GM12891 (cell line): ENCODE measurements at regions not wholly inside any gene's neighbourhood (a gene's known extent, or its start where the extent isn't known, plus 50 kb on each side); places are given as distances from the start of the nearest gene placed in this dataset.

Experiments
- PAX5 ChIP-seq: IDR thresholded peaks from 2 replicates; pipeline ENCODE4 v1.6.1; 2011; ENCODE audit warnings: low read length, moderate library complexity, mild to moderate bottlenecking; ENCODE audit not compliant: insufficient read depth, severe bottlenecking
- POLR2A ChIP-seq: IDR thresholded peaks from 2 replicates; pipeline ENCODE4 v1.6.1; 2011; ENCODE audit warnings: low read depth, low read length, control low read depth
- POLR2AphosphoS5 ChIP-seq: IDR thresholded peaks from 2 replicates; pipeline ENCODE4 v1.6.1; 2011; ENCODE audit warnings: low read depth, low read length, control low read depth
- SPI1 ChIP-seq: IDR thresholded peaks from 2 replicates; pipeline ENCODE4 v1.6.1; 2011; ENCODE audit warnings: low read depth, low read length, control low read depth
- TAF1 ChIP-seq: IDR thresholded peaks from 2 replicates; pipeline ENCODE4 v1.6.1; 2011; ENCODE audit warnings: low read depth, low read length, control low read depth

DNA sequence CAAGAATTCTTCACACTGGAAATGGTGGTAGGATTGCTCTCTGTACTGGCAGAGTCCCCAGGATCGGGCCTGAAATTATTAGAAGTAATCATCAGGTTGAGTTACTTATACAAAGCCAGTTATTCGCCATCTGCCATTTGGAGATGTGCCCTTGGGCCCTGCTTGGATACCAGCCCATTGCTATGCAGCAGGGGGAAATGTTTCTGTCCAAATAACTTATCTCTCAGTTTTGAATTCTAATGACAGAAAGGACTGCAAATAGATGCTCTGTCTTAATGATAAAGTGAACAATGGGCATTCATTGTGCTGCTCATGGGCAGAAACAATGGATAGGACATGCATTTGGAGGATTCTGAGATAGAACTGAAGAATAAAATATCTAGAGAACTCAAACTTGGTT lies 139.1 kb upstream of the PELI2 start:
- TF ChIP-seq POLR2A (no peak), POLR2AphosphoS5 (no peak), TAF1 (no peak), PAX5 (no peak), SPI1 (no peak)
